Prostate gland (tissue), 2 donors: ENCODE measurements at regions not wholly inside any gene's neighbourhood (a gene's known extent, or its start where the extent isn't known, plus 50 kb on each side); places are given as distances from the start of the nearest gene placed in this dataset.

Source experiments
- CTCF ChIP-seq, 4 experiments: fragments of 200-600 bp in 2 of 4; fragments of 450-650 bp in 2 of 4; sonication (generic) in 2 of 4; IDR thresholded peaks; 1 replicate in 3 of 4; 2 replicates in 1 of 4; pipeline ENCODE4 v1.5.1; 2016 to 2019; ENCODE audit warnings: antibody characterized with exemption in 4 of 4, mild to moderate bottlenecking in 2 of 4, moderate library complexity in 2 of 4
- POLR2A ChIP-seq: fragments of 450-650 bp; IDR thresholded peaks from one replicate; pipeline ENCODE4 v1.6.1; 2016; ENCODE audit warnings: antibody characterized with exemption, mild to moderate bottlenecking

- TF ChIP-seq CTCF (IDR thresholded peaks at IDR 0.05) (no peak), POLR2A (no peak)
Observed at GRCh38 chr2:146678516-146678915, 1166.3 kb upstream of the ACVR2A start.
